Smooth muscle cell (in vitro differentiated cells): ENCODE measurements at regions not wholly inside any gene's neighbourhood (a gene's known extent, or its start where the extent isn't known, plus 50 kb on each side); places are given as distances from the start of the nearest gene placed in this dataset.

Source experiments
- DNase-seq: peaks from one replicate; lab custom pipeline; 2025; ENCODE audit not compliant: unreplicated experiment; lab: John Stamatoyannopoulos, UW
- H2AFZ ChIP-seq: fragments of 200-600 bp; sonication (generic); 2 replicates; pipeline ENCODE4 v1.6.0; 2016; ENCODE audit warnings: antibody characterized with exemption, low read depth, mild to moderate bottlenecking
- H3F3A ChIP-seq: fragments of 200-600 bp; sonication (generic); 2 replicates; pipeline ENCODE4 v1.6.0; 2017; ENCODE audit warnings: antibody characterized with exemption, low read depth
- H3K27ac ChIP-seq: fragments of 200-600 bp; sonication (generic); 2 replicates; pipeline ENCODE4 v1.5.1; 2016; ENCODE audit warnings: low read depth, mild to moderate bottlenecking
- H3K27me3 ChIP-seq: fragments of 200-600 bp; sonication (generic); 2 replicates; pipeline ENCODE4 v1.6.1; 2016; ENCODE audit warnings: low read depth, mild to moderate bottlenecking
- H3K36me3 ChIP-seq: fragments of 200-600 bp; sonication (generic); 2 replicates; pipeline ENCODE4 v1.5.1; 2016; ENCODE audit warnings: low read depth
- H3K4me1 ChIP-seq: fragments of 200-600 bp; sonication (generic); 2 replicates; pipeline ENCODE4 v1.5.1; 2016; ENCODE audit warnings: low read depth
- H3K4me2 ChIP-seq: fragments of 200-600 bp; sonication (generic); 2 replicates; pipeline ENCODE4 v1.6.0; 2016; ENCODE audit warnings: mild to moderate bottlenecking
- H3K4me3 ChIP-seq: fragments of 200-600 bp; sonication (generic); 2 replicates; pipeline ENCODE4 v1.5.1; 2016; ENCODE audit warnings: mild to moderate bottlenecking
- H3K79me2 ChIP-seq: fragments of 200-600 bp; sonication (generic); 2 replicates; pipeline ENCODE4 v1.6.0; 2016; ENCODE audit warnings: low read depth, mild to moderate bottlenecking
- H3K9ac ChIP-seq: fragments of 200-600 bp; sonication (generic); 2 replicates; pipeline ENCODE4 v1.6.0; 2016; ENCODE audit warnings: low read depth
- H3K9me3 ChIP-seq: fragments of 200-600 bp; sonication (generic); replicated peaks from 2 replicates; pipeline ENCODE4 v1.5.1; 2016; ENCODE audit warnings: low read depth
- H4K20me1 ChIP-seq: fragments of 200-600 bp; sonication (generic); 2 replicates; pipeline ENCODE4 v1.6.0; 2016; ENCODE audit warnings: low read depth
- CTCF ChIP-seq: fragments of 200-600 bp; sonication (generic); IDR thresholded peaks from 2 replicates; pipeline ENCODE4 v1.5.1; 2017; ENCODE audit warnings: borderline replicate concordance, mild to moderate bottlenecking, antibody characterized with exemption; ENCODE audit not compliant: insufficient read depth, poor library complexity, severe bottlenecking
- WGBS: methylation state at CpG from one replicate; pipeline ENCODE4 v1.1.7; 2016; ENCODE audit warnings: low lambda C conversion rate; 5-methylcytosine and 5-hydroxymethylcytosine counted together

GRCh38 chr4:135385830-135386581, 1184.4 kb upstream of the PABPC4L start:
- no peaks in the 10 kb centered on the region for H4K20me1 ChIP-seq
- no peak overlapping the region for H3K27ac ChIP-seq
- H3F3A ChIP-seq: no peaks in the 10 kb centered on the region
- WGBS: 86% methylated on average over 10 of the region's 10 CpGs
- no peaks in the 10 kb centered on the region for H3K36me3 ChIP-seq
- H3K4me3 ChIP-seq: no peak overlapping the region
- no peak for DNase-seq
- no peak overlapping the region for H3K4me2 ChIP-seq
- no peaks in the 10 kb centered on the region for H3K27me3 ChIP-seq
- TF ChIP-seq CTCF: no peak
- no peaks in the 10 kb centered on the region for H3K9me3 ChIP-seq
- no peak overlapping the region for H2AFZ ChIP-seq
- no peaks in the 10 kb centered on the region for H3K79me2 ChIP-seq
- no peak overlapping the region for H3K9ac ChIP-seq
- peaks cover 5% of the 10 kb centered on the region for H3K4me1 ChIP-seq

GRCh38 chr4:135383356-135384288, 1182.0 kb upstream of the PABPC4L start:
- no peak for DNase-seq
- Histone ChIP-seq H3K4me3 (no peak overlapping the region), H3K27ac (no peak overlapping the region), H3K9me3 (no peaks in the 10 kb centered on the region), H3K79me2 (no peaks in the 10 kb centered on the region), H3K4me1 (peaks cover 5% of the 10 kb centered on the region), H3K36me3 (no peaks in the 10 kb centered on the region), H4K20me1 (no peaks in the 10 kb centered on the region), H3F3A (no peaks in the 10 kb centered on the region), H3K9ac (no peak overlapping the region), H3K27me3 (no peaks in the 10 kb centered on the region), H3K4me2 (no peak overlapping the region), H2AFZ (no peak overlapping the region)
- 19% methylated on average over 1 of the region's 1 CpG for WGBS
- TF ChIP-seq CTCF: no peak

GRCh38 chr4:135382280-135382959, 1180.8 kb upstream of the PABPC4L start:
- TF ChIP-seq CTCF: no peak
- no peak for DNase-seq
- Histone ChIP-seq H2AFZ (no peak overlapping the region), H4K20me1 (no peaks in the 10 kb centered on the region), H3F3A (no peaks in the 10 kb centered on the region), H3K9ac (no peak overlapping the region), H3K4me1 (peaks cover 5% of the 10 kb centered on the region), H3K9me3 (no peaks in the 10 kb centered on the region), H3K79me2 (no peaks in the 10 kb centered on the region), H3K4me2 (no peak overlapping the region), H3K27me3 (no peaks in the 10 kb centered on the region), H3K36me3 (no peaks in the 10 kb centered on the region), H3K27ac (no peak overlapping the region), H3K4me3 (no peak overlapping the region)
- WGBS: 70% methylated on average over 7 of the region's 7 CpGs
